ENCODE measurements at regions not wholly inside any gene's neighbourhood (a gene's known extent, or its start where the extent isn't known, plus 50 kb on each side); places are given as distances from the start of the nearest gene placed in this dataset.

GRCh38 chr20:51104960-51105920, 82.3 kb upstream of the KCNG1 start:
- POLR2A ChIA-PET, result no interaction called here
- H3K9me3 ChIP-seq (replicated peaks; ENCODE audit: control insufficient read depth, insufficient read depth, low read length), result no peaks in the 10 kb centered on the region
- no TSS peak for BruUV-seq (replicated peaks)
- no peak overlapping the region for H2AFZ ChIP-seq (ENCODE audit: low read depth, low read length)
- no peaks in the 10 kb centered on the region for H3K79me2 ChIP-seq (ENCODE audit: control insufficient read depth, insufficient read depth, low read length)
- no peak overlapping the region for H3K4me3 ChIP-seq (replicated peaks in 1 of 3; ENCODE audit: insufficient read depth in 1 of 3, low read depth in 1 of 3, low read length in 3 of 3)
- FAIRE-seq, result no peak
- CTCF ChIA-PET, result no interaction called here
- H3K4me2 ChIP-seq (ENCODE audit: insufficient read depth, low read length), result no peak overlapping the region
- intact Hi-C loops (cut with micrococcal nuclease) (no loop called here), dilution Hi-C loops (cut with MboI; ENCODE audit: extremely low pct_ligation_motif_present, low sequenced_read_pairs) (no loop called here)
- H3K4me1 ChIP-seq (ENCODE audit: control insufficient read depth, extremely low read depth, insufficient read depth, low read length), result no peaks in the 10 kb centered on the region
- DNase-seq (ENCODE audit: low read depth, low spot score), result no peak
- H3K36me3 ChIP-seq (ENCODE audit: control insufficient read depth in 2 of 2, extremely low read depth in 1 of 2, insufficient read depth in 2 of 2, low read length in 2 of 2), result no peaks in the 10 kb centered on the region
- H3K27ac ChIP-seq (ENCODE audit: insufficient read depth, low read depth, low read length), result no peak overlapping the region
- no peak for TF ChIP-seq GATA2 (IDR thresholded peaks at IDR 0.05; ENCODE audit: insufficient read depth, insufficient read length, low read depth, low read length)
- no peak for TF ChIP-seq MAX (IDR thresholded peaks at IDR 0.05; ENCODE audit: insufficient read depth, insufficient read length)
- no peak for TF ChIP-seq EZH2 (IDR thresholded peaks at IDR 0.05; ENCODE audit: borderline replicate concordance, low read depth, low read length, severe bottlenecking)
- no peak for TF ChIP-seq FOS (IDR thresholded peaks at IDR 0.05; ENCODE audit: borderline replicate concordance, insufficient read depth, low read length)
- no peak for TF ChIP-seq MYC (IDR thresholded peaks at IDR 0.05; ENCODE audit: low read depth, low read length)
- no peak for TF ChIP-seq CTCF (IDR thresholded peaks at IDR 0.05; ENCODE audit: extremely low read depth in 1 of 2, insufficient read depth in 1 of 2, low read depth in 1 of 2, low read length in 2 of 2)
- TF ChIP-seq POLR2AphosphoS5 (IDR thresholded peaks at IDR 0.05; ENCODE audit: insufficient read depth, low read depth, low read length), result no peak
- TF ChIP-seq POLR2A (IDR thresholded peaks at IDR 0.05; ENCODE audit: low read depth, low read length), result no peak
- no peak for TF ChIP-seq JUN (IDR thresholded peaks at IDR 0.05; ENCODE audit: borderline replicate concordance, insufficient read depth, insufficient read length, low read depth)
- H3K9me1 ChIP-seq (replicated peaks; ENCODE audit: control insufficient read depth, extremely low read depth, insufficient read depth, low read length), result no peaks in the 10 kb centered on the region
- H3K9ac ChIP-seq (replicated peaks; ENCODE audit: extremely low read depth, insufficient read depth, low read length), result no peak overlapping the region
- H4K20me1 ChIP-seq (replicated peaks; ENCODE audit: control insufficient read depth, extremely low read depth, insufficient read depth, low read length), result no peaks in the 10 kb centered on the region
- H3K27me3 ChIP-seq (ENCODE audit: control insufficient read depth in 2 of 2, insufficient read depth in 2 of 2, low read length in 2 of 2), result peaks cover 0 to under 1% of the 10 kb centered on the region in 2 experiments
